Panc1 (cell line): ENCODE measurements at regions not wholly inside any gene's neighbourhood (a gene's known extent, or its start where the extent isn't known, plus 50 kb on each side); places are given as distances from the start of the nearest gene placed in this dataset.

ENCODE experiments used
- ATAC-seq: fragments of 200-7000 bp; cut with Tn5 transposase; 2 replicates; pipeline ENCODE4 v1.9.1; 2020; ENCODE audit warnings: mild to moderate bottlenecking, moderate library complexity
- BruUV-seq: library from RNA; stranded (reverse); fragments of 400-500 nt; replicated peaks from 2 replicates; lab custom pipeline; 2021; lab: Mats Ljungman, UMichigan
- CTCF ChIA-PET: fragments of 300-600 bp; sonication (Branson Sonifier 250); formaldehyde crosslinking; loops from one replicate; lab custom pipeline; 2022; ENCODE audit warnings: antibody characterized with exemption; lab: Charles Lee
- POLR2A ChIA-PET: fragments of 300-600 bp; sonication (Branson Sonifier 250); formaldehyde crosslinking; loops from one replicate; lab custom pipeline; 2022; ENCODE audit warnings: antibody characterized with exemption; lab: Charles Lee
- DNase-seq: peaks from one replicate; pipeline ENCODE4 v3.0.0-alpha.2; 2010; ENCODE audit warnings: low read depth, low spot score
- H3K27ac ChIP-seq: 2 replicates; pipeline ENCODE4 v1.5.1; 2011; ENCODE audit warnings: mild to moderate bottlenecking, low read length, inconsistent platforms
- H3K27me3 ChIP-seq: fragments of 200-500 bp; sonication (Bioruptor generic); 2 replicates; pipeline ENCODE4 v1.6.0; 2014; ENCODE audit warnings: low read length, inconsistent platforms; ENCODE audit not compliant: control insufficient read depth, insufficient read depth
- H3K36me3 ChIP-seq: fragments of 200-500 bp; sonication (Bioruptor generic); 2 replicates; pipeline ENCODE4 v1.5.1; 2014; ENCODE audit warnings: inconsistent platforms, mild to moderate bottlenecking, low read length, moderate library complexity; ENCODE audit not compliant: control insufficient read depth, insufficient read depth
- H3K4me1 ChIP-seq: 2 replicates; pipeline ENCODE4 v1.5.1; 2011; ENCODE audit warnings: inconsistent platforms, mild to moderate bottlenecking, low read length, moderate library complexity; ENCODE audit not compliant: control insufficient read depth, insufficient read depth
- H3K4me3 ChIP-seq, 2 experiments: 2 replicates each; pipeline ENCODE4 v1.5.1; 2011 to 2012; ENCODE audit warnings: low read depth in 2 of 2, low read length in 2 of 2, mild to moderate bottlenecking in 2 of 2, inconsistent platforms in 1 of 2, moderate library complexity in 1 of 2
- H3K9me3 ChIP-seq: fragments of 200-500 bp; sonication (Bioruptor generic); 2 replicates; pipeline ENCODE4 v1.5.1; 2014; ENCODE audit warnings: low read depth, mild to moderate bottlenecking, inconsistent platforms, low read length, moderate library complexity; ENCODE audit not compliant: control insufficient read depth, insufficient read depth
- CTCF ChIP-seq: fragments of 450-650 bp; IDR thresholded peaks from 2 replicates; pipeline ENCODE4 v1.5.1; 2017; ENCODE audit warnings: mild to moderate bottlenecking
- POLR2AphosphoS5 ChIP-seq: IDR thresholded peaks from 2 replicates; pipeline ENCODE4 v1.6.1; 2012; ENCODE audit warnings: mild to moderate bottlenecking, low read depth, low read length, moderate library complexity
- REST ChIP-seq, 2 experiments: IDR thresholded peaks; 2 replicates each; pipeline ENCODE4 v1.6.1; 2011 to 2012; ENCODE audit warnings: low read depth in 2 of 2, control low read depth in 1 of 2, low read length in 1 of 2, mild to moderate bottlenecking in 1 of 2, moderate library complexity in 1 of 2; ENCODE audit not compliant: insufficient read depth in 1 of 2
- SIN3A ChIP-seq: IDR thresholded peaks from 2 replicates; pipeline ENCODE4 v1.6.1; 2012; ENCODE audit warnings: low read depth, mild to moderate bottlenecking, low read length, moderate library complexity, borderline replicate concordance; ENCODE audit not compliant: insufficient read depth
- TCF7L2 ChIP-seq: IDR thresholded peaks from 2 replicates; pipeline ENCODE4 v1.6.1; 2011; ENCODE audit warnings: mild to moderate bottlenecking, low read depth, low read length, inconsistent platforms
- in situ Hi-C: cut with HindIII; loops from 2 replicates; pipeline ENCODE4 v1.10.0; 2016; ENCODE audit warnings: low sequenced_read_pairs, low pct_unique_long_range_greater_than_20kb
- intact Hi-C: fragments of 100-400 bp; cut with micrococcal nuclease; formaldehyde crosslinking; loops from one replicate; pipeline ENCODE4 v1.10.0; 2022; ENCODE audit not compliant: unreplicated experiment

GRCh38 chr3:127040216-127040615 lies 57.3 kb downstream of the PLXNA1 start:
- BruUV-seq = no TSS peak
- Histone ChIP-seq H3K9me3 (no peaks in the 10 kb centered on the region), H3K36me3 (no peaks in the 10 kb centered on the region), H3K4me3 (no peak overlapping the region), H3K4me1 (peaks cover 15% of the 10 kb centered on the region), H3K27ac (no peak overlapping the region), H3K27me3 (no peaks in the 10 kb centered on the region)
- ATAC-seq = no peak
- TF ChIP-seq POLR2AphosphoS5 (no peak), REST (IDR thresholded peaks at IDR 0.05; ENCODE audit: insufficient read depth in 1 of 2, low read depth in 2 of 2, low read length in 1 of 2) (no peak), CTCF (no peak), SIN3A (no peak), TCF7L2 (no peak)
- in situ Hi-C loops (no loop called here), intact Hi-C loops (no loop called here)
- CTCF ChIA-PET = no interaction called here
- POLR2A ChIA-PET = no interaction called here
- DNase-seq = no peak

- DNase-seq (no peak), ATAC-seq (no peak)
- Histone ChIP-seq H3K36me3 (no peaks in the 10 kb centered on the region), H3K4me3 (no peak overlapping the region), H3K27ac (no peak overlapping the region), H3K27me3 (no peaks in the 10 kb centered on the region), H3K9me3 (no peaks in the 10 kb centered on the region), H3K4me1 (peaks cover 15% of the 10 kb centered on the region)
- intact Hi-C loops (no loop called here), in situ Hi-C loops (no loop called here)
- no TSS peak for BruUV-seq
- ChIA-PET POLR2A (no interaction called here), CTCF (no interaction called here)
- TF ChIP-seq POLR2AphosphoS5 (no peak), CTCF (no peak), REST (IDR thresholded peaks at IDR 0.05; ENCODE audit: insufficient read depth in 1 of 2, low read depth in 2 of 2, low read length in 1 of 2) (no peak), SIN3A (no peak), TCF7L2 (no peak)
Measured at GRCh38 chr3:127041264-127041820, 58.4 kb downstream of the PLXNA1 start.
